ENCODE measurements at regions not wholly inside any gene's neighbourhood (a gene's known extent, or its start where the extent isn't known, plus 50 kb on each side); places are given as distances from the start of the nearest gene placed in this dataset.

GRCh38 chr1:195574511-195574910, 1033.7 kb downstream of the KCNT2 start:
- intact Hi-C loops (cut with DNase I), result no loop called here
- H3K9me3 ChIP-seq, result peaks cover 0 to 17% (median 3%) of the 10 kb centered on the region in 12 donors
- no peak overlapping the region for H3K27ac ChIP-seq
- H3K4me1 ChIP-seq, result no peaks in the 10 kb centered on the region
- no peaks in the 10 kb centered on the region for H3K36me3 ChIP-seq
- no peak for DNase-seq
- no peak overlapping the region for H3K4me3 ChIP-seq
- TF ChIP-seq POLR2A (IDR thresholded peaks at IDR 0.05) (no peak), CTCF (IDR thresholded peaks at IDR 0.05) (no peak)
- H3K27me3 ChIP-seq, result no peaks in the 10 kb centered on the region
- no peak for ATAC-seq

- 63 to 73% (median 73%) methylated on average over 3 of the region's 3 CpGs for WGBS, 4 donors
Measured at GRCh38 chr1:195569934-195570333, 1038.3 kb downstream of the KCNT2 start.

GRCh38 chr1:195568389-195568788, 1039.9 kb downstream of the KCNT2 start:
- DNase-seq (no peak), ATAC-seq (no peak)
- Histone ChIP-seq H3K9me3 (peaks cover 0 to 22% (median 5%) of the 10 kb centered on the region in 12 donors), H3K4me3 (no peak overlapping the region), H3K36me3 (no peaks in the 10 kb centered on the region), H3K27ac (no peak overlapping the region), H3K4me1 (no peaks in the 10 kb centered on the region), H3K27me3 (no peaks in the 10 kb centered on the region)
- TF ChIP-seq CTCF (IDR thresholded peaks at IDR 0.05), result no peak
- TF ChIP-seq POLR2A (IDR thresholded peaks at IDR 0.05), result no peak
- intact Hi-C loops (cut with DNase I), result no loop called here

More at GRCh38 chr1:195569934-195570333, 1038.3 kb downstream of the KCNT2 start:
- Histone ChIP-seq H3K9me3 (peaks cover 0 to 24% (median 5%) of the 10 kb centered on the region in 12 donors), H3K4me1 (no peaks in the 10 kb centered on the region), H3K27me3 (no peaks in the 10 kb centered on the region), H3K27ac (no peak overlapping the region), H3K36me3 (no peaks in the 10 kb centered on the region), H3K4me3 (no peak overlapping the region)
- TF ChIP-seq CTCF (IDR thresholded peaks at IDR 0.05) (no peak), POLR2A (IDR thresholded peaks at IDR 0.05) (no peak)
- DNase-seq (no peak), ATAC-seq (no peak)
- intact Hi-C loops (cut with DNase I), result no loop called here

GRCh38 chr1:195562074-195562473, 1046.2 kb downstream of the KCNT2 start:
- Histone ChIP-seq H3K27ac (no peak overlapping the region), H3K36me3 (no peaks in the 10 kb centered on the region), H3K4me1 (no peaks in the 10 kb centered on the region), H3K4me3 (no peak overlapping the region), H3K27me3 (no peaks in the 10 kb centered on the region), H3K9me3 (peaks cover 0 to 7% (median 0%) of the 10 kb centered on the region in 12 donors)
- 87 to 96% (median 93%) methylated on average over 2 of the region's 2 CpGs for WGBS, 4 donors
- DNase-seq (no peak), ATAC-seq (no peak)
- TF ChIP-seq CTCF (IDR thresholded peaks at IDR 0.05) (no peak), POLR2A (IDR thresholded peaks at IDR 0.05) (no peak)
- intact Hi-C loops (cut with DNase I), result no loop called here

Measured in heart left ventricle (tissue), 16 donors.